GM21576 (cell line): ENCODE measurements at regions not wholly inside any gene's neighbourhood (a gene's known extent, or its start where the extent isn't known, plus 50 kb on each side); places are given as distances from the start of the nearest gene placed in this dataset.

ENCODE experiments used
- ATAC-seq: cut with Tn5 transposase; IDR thresholded peaks from one replicate; pipeline ENCODE4 v1.9.1; 2021; ENCODE audit warnings: mild to moderate bottlenecking, moderate library complexity; ENCODE audit not compliant: unreplicated experiment

DNA sequence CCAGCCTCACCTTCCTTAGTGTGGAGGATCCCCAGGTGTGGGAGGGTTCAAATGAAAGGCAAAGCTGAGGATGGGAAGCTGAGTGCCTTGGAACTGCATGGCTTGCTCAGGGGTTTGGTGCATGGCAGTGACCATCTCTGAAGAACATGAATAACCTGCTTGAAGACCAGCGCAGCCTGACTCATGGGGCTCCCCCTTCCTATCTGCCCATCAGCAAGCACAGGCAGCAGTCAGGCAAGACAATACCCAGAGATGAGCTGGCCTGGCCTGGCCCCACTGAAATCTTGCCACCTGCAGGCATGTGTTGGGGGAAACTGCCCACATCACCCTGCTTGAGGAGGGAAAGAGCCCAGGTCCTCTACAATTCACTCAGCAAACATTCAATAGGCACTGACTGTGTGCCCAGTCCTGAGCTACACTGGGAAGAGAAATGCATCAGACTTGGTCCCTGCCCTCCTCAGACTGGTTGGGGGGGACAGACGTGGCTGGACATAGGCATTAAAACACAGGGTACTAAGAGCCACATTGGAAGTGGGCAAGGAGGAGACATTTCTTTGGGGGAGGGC, 105.0 kb upstream of the ALDH1B1 start:
- ATAC-seq, result no peak

DNA sequence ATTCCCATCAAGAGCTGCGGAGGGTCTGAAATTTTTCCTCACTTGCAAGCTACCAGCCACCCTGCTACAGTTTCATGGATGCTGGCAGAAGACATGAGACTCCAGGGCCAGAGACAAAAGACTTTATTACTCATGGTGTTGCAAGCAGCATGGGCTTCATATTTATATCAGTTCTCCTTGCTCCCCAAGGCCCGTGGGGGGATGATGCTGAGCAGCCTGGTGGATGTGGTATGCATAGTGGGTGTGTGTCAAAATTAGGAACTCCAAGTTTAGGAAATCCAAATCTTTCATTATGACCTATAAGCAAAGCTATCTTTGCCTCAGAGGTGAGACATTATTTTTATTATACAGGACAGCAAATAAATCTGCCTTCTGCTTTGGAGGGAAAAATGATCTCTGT, 105.7 kb upstream of the ALDH1B1 start:
- ATAC-seq, result no peak

DNA sequence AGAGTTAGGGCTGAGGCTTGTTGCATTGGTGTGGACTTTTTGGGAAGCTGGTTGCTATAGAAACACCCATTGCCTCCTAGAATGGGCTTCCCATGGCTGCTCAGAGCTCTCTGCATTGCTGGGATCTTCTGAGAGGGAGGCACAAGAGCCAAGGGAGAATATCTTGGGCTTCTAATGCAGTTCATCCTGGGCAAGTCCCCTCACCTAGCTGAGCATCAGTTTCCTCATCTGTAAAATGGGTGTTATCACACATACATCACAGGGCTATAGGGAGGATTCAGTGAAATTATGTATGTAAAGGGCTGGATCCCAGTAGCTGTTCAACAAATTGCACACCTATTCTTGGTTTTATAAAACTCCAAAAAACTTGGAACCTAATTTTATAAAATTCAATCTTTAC, 106.1 kb upstream of the ALDH1B1 start:
- no peak for ATAC-seq

DNA sequence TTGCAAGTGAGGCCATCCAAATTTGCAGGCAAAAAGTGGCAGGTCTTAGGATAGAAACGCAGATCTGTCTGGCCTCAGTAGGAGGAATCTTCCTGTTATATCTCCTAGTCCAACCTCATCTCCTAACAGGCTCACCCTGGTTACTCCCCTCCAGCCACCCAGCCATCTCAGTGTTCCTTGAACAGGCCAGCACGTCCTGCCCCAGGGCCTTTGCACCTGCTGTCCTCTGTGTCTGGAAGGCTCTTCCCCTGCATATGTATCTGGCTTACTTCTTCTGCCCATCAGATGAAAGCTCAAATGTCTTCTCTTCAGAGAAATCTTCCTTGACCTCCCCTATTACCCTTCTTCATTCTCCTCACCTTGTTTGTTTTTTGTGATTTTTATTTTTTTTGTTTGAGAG, 107.3 kb upstream of the ALDH1B1 start:
- ATAC-seq, result no peak

- ATAC-seq, result no peak
Observed at GRCh38 chr9:38284588-38285051, 107.9 kb upstream of the ALDH1B1 start.

DNA sequence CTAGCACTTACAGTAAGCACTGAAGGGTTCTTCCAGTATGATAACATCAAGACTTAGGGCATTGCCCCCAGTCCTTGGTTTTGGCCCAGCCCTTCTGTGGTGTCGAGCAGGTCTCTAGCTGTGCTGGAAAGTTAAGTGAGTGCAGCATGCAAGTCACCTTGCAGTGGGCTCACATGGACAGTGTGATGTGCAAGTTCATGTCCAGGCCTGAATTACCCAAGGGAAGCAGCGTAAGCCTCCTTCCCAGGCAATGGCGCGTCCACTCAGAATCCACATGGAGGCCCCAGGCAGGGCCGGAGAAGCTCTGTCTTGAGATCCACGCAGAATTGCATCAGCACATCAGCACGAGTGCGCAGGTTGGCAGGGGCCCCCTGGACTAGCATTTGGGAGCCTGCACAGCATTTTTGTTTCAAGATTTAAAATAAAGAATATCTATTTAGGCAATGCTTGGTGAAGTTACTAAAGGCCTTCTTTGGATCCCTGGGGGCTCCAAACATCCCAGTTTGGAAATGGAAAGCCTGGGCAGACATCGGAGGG, 108.4 kb upstream of the ALDH1B1 start:
- no peak for ATAC-seq

DNA sequence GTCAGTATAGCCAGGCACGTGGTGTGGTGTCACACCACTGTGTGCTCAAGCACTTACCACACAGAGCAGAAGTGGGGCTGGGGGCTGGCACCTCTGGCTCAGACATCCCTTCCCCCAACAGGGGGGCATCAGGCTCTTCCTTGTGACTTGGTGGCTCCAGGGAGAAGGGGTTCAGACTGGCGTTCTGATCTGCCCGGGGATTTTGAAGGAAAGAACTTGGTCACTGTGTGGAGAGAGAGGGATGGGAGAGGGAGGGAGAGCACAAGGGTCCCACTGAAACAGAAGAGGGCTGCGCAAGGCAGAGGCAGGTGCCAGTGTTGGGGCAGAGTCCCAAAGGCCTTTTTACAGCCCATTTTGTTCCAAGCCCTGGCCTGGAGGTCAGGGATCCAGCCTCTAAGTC, 109.7 kb upstream of the ALDH1B1 start:
- no peak for ATAC-seq

- ATAC-seq, result no peak
Observed at GRCh38 chr9:38281917-38282316, 110.6 kb upstream of the ALDH1B1 start.

DNA sequence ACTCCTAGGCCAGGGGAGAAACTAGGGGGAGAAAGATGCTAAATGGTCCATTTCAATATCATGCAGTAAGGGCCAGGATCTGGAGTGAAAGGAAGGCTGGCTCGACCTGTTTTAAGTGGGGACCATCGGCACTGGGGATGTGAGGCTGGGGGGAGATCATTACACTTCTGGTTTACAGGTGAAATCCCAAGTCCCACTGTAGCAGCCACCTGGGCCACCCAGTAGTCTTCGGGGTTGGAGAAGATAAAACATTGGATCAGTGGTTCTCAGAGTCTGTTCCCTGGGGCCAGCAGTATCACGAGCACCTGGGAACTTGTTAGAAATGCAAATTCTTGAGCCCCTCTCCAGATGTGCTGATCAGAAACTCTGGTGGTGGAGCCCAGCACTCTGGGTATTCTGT, 111.3 kb upstream of the ALDH1B1 start:
- ATAC-seq, result no peak

GRCh38 chr9:38280251-38280800, 112.2 kb upstream of the ALDH1B1 start:
- no peak for ATAC-seq

DNA sequence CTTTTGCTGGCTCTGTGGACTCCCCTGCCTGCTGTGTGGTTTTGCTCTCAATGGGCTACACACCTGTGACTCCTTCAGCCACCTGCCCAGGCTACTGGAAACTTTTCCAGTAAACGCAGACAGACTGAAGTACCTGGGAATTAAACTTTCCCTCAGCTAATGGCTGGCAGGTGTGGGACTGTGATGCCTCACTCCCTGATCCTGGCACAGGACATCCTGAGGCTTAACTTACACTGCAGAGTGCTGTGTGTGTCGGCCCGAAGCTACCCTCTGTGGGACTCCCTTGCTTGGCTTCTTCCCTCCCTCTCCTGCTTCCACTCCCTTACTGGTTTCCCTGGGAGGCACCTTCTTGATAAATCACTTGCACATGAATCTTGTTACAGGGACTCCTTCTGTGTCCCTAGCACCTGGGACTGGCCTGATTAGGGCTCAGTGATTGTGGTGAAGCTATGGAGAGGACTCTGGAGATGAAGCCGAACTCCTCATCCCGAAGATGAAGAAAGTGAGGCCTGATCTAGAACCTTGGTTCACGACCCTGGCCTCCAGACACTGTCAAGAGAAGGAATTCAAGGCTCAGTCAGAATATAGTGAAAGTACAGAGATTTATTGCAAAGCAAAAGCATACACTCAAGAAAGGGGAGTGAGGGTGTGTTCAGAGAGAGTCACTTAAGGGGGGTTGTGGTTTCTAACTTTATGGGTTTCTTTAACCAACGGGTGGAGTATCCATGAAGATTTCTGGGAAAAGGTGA, 113.4 kb upstream of the ALDH1B1 start:
- no peak for ATAC-seq

DNA sequence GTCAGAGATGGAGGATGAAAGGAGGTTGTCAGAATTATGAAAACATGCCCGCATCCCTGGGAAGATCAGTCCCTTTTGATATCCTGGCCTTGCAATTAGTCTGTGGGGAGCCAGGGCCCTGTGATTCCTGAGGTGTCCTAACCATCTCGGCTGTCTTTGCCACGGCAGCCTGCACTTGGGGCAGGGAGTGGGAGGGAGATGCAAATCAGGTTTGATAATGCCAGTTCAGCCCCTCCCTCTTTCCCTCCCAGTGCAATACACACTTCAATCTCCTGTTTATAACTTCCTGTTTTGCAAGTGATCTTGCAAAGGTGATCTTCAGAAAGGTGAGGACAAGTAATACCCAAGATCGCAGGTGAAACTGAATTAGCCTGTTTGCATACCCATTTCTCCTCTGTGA, 114.0 kb upstream of the ALDH1B1 start:
- no peak for ATAC-seq

GRCh38 chr9:38277601-38278200, 114.8 kb upstream of the ALDH1B1 start:
- ATAC-seq, result no peak

DNA sequence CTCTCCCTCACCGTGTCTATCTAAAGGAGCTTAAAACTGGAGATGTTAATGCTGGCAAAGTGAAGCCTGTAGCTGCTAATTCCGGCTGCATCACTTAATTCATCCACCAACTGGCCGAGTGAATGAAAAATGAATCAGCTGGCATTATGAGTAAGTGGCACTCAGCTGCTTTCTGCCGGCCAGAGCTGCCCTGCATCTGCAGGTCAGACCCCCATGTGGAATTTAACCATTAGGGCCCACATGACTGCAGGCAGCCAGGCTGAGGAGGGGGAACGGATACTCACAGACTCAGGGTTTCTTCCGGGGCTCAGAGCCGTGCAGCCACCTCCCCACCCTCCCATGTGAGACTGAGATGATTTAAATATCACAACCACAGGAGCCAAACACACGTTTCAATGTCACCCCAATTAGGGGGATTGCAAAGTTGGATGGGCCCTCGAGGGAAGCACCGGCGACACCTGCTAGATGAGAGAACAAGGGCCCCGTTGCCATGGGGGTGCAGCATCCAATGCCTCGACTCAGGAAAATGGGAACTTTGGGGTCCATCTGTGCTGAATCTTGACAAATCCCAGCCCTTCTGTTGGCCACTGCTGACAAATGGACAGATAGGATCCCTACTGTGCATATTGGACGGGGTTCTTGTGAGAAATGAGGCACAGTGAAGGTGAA, 115.6 kb upstream of the ALDH1B1 start:
- ATAC-seq, result no peak

DNA sequence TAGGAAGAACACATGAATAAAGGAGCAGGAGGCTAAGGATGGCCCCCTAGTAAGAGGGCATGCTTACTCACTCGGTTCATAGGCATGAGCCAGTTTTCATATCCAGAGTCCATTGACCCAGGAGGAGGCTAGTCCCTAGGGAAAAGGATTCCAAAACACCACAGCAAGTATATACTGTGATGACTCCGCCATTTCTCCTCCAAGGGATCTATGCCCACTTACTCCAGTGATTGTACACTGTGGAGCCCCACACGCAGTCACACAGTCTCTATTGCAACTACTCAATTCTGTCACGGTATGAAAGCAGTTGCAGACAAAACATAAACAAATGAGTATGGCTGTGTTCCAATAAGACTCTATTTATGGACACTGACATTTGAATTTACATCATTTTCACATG, 117.7 kb upstream of the ALDH1B1 start:
- no peak for ATAC-seq

- ATAC-seq, result no peak
Observed at GRCh38 chr9:38272710-38273109, 119.8 kb upstream of the ALDH1B1 start.

GRCh38 chr9:38271666-38272241, 120.7 kb upstream of the ALDH1B1 start:
- no peak for ATAC-seq

DNA sequence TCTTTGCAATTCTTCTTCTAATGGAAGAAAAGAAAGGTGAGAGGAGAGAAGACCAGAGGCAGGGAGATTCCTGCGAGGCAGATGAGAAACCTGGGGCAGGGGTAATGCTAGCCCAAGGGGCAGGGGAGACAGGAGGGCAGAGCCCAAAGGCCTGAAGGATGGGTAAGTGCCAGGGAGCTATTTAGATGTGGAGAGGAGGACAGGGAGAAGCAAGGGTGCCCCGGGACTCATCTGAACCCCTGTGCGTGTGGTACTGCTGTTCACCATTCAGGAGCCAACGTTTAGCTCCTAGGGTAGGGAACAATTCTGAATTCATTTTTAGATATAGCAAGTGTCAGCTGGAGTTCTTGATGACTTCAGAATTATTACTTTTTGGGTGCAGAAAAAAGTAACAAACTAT, 122.7 kb upstream of the ALDH1B1 start:
- ATAC-seq, result no peak

- ATAC-seq, result no peak
Observed at GRCh38 chr9:38263532-38263931, 129.0 kb upstream of the ALDH1B1 start.

DNA sequence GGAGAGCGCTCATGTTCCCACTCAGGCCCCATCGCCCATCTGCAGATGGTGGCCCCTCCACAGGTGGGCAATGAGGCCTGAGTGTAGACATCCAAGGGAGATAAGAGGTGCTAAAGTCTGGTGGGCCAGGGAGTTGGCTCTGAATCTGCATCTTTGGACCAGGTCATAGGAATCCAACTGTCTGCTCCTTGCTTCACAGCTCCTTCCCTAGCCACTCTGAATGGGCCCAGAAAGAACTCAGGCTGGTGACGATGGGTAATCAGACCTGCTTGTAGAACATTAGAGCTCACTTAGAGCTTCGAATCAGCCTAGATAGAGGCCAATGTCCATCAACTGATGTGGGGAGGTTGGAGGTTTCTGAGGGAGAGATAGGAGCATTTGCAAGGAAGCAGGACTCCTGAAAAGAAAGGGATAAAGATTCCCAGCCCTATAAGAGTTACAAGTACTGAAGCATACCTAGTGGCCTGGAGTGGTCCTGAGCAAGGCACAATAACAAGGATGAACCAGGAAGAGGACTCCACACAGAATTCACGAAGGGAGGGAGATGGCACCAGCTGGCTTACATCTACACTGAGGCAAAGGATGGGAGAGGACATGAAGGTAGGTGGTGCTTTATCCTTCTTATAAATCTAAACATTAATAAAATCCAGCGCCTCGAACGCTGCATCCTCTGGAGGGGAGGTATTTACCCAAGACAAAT, 132.8 kb upstream of the ALDH1B1 start:
- ATAC-seq, result no peak
